Uterus (tissue), 3 donors: ENCODE measurements at regions not wholly inside any gene's neighbourhood (a gene's known extent, or its start where the extent isn't known, plus 50 kb on each side); places are given as distances from the start of the nearest gene placed in this dataset.
"Not testable (repeated sequence)": the region's sequence is repeated elsewhere in the genome, so short reads cannot be mapped to it uniquely, and the experiment has no call there.

Experiments
- DNase-seq, 2 donors: peaks; one replicate each; pipeline ENCODE4 v3.0.0-alpha.2; 2019 to 2020
- H3K27ac ChIP-seq, 2 donors: fragments of 200-600 bp; sonication (generic); 1 replicate in 1 of 2; 2 replicates in 1 of 2; pipeline ENCODE4 v1.5.1; 2016 to 2018
- H3K27me3 ChIP-seq, 2 donors: fragments of 200-600 bp; sonication (generic); one replicate each; pipeline ENCODE4 v1.5.1; 2018 to 2019; ENCODE audit warnings: control low read depth in 1 of 2
- H3K36me3 ChIP-seq, 2 donors: fragments of 200-600 bp; sonication (generic); one replicate each; pipeline ENCODE4 v1.5.1; 2019; ENCODE audit warnings: control low read depth in 1 of 2
- H3K4me1 ChIP-seq, 2 donors: fragments of 200-600 bp; sonication (generic); one replicate each; pipeline ENCODE4 v1.5.1; 2018 to 2019; ENCODE audit warnings: control low read depth in 1 of 2
- H3K4me3 ChIP-seq, 2 donors: fragments of 200-600 bp; sonication (generic); 1 replicate in 1 of 2; 2 replicates in 1 of 2; pipeline ENCODE4 v1.5.1; 2018 to 2019; ENCODE audit warnings: mild to moderate bottlenecking in 1 of 2
- H3K9me3 ChIP-seq, 2 donors: fragments of 200-600 bp; sonication (generic); one replicate each; pipeline ENCODE4 v1.5.1; 2019; ENCODE audit warnings: control low read depth in 1 of 2
- POLR2A ChIP-seq, 2 donors: fragments of 450-650 bp; IDR thresholded peaks; one replicate each; pipeline ENCODE4 v1.6.1; 2016; ENCODE audit warnings: antibody characterized with exemption in 2 of 2, mild to moderate bottlenecking in 1 of 2, moderate library complexity in 1 of 2
- intact Hi-C: fragments of 100-400 bp; cut with DNase I; formaldehyde crosslinking; loops from one replicate; pipeline ENCODE4 v1.15.1; 2023; ENCODE audit warnings: low total_unique reads
- TF ChIP-seq, protein P1 (sequence below), 4 experiments: fragments of 200-600 bp in 2 of 4; fragments of 450-650 bp in 2 of 4; sonication (generic) in 2 of 4; IDR thresholded peaks; one replicate each; pipeline ENCODE4 v1.5.1; 2016 to 2019; ENCODE audit warnings: antibody characterized with exemption in 4 of 4, mild to moderate bottlenecking in 2 of 4, moderate library complexity in 1 of 4
- donor health status: DM: yes; HTN: yes; CAD: no.

DNA sequence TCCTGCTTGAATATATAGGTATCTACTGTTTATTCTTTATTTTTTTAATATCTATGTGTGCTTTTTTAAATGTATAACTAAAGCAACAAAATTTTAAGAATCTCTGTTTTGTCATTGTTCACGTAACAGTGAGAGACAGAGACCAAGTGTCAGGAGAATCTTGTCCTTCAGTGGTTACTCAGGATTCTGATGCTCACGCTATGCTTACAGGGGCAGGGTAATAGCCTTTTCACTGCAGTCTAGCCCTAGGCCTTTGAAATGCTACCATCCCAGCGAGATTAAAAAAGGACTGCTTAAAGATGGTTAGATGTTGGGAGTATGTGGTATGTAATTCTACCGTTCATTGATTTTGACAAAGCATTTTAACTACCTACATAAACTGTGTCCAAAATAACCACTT lies 71.6 kb upstream of the EGFR start:
- Histone ChIP-seq H3K9me3 (no peaks in the 10 kb centered on the region), H3K4me1 (no peaks in the 10 kb centered on the region), H3K27me3 (no peaks in the 10 kb centered on the region), H3K36me3 (no peaks in the 10 kb centered on the region), H3K4me3 (no peak overlapping the region), H3K27ac (no peak overlapping the region)
- no peak for DNase-seq
- intact Hi-C loops: no loop called here
- TF ChIP-seq, protein P1, sequence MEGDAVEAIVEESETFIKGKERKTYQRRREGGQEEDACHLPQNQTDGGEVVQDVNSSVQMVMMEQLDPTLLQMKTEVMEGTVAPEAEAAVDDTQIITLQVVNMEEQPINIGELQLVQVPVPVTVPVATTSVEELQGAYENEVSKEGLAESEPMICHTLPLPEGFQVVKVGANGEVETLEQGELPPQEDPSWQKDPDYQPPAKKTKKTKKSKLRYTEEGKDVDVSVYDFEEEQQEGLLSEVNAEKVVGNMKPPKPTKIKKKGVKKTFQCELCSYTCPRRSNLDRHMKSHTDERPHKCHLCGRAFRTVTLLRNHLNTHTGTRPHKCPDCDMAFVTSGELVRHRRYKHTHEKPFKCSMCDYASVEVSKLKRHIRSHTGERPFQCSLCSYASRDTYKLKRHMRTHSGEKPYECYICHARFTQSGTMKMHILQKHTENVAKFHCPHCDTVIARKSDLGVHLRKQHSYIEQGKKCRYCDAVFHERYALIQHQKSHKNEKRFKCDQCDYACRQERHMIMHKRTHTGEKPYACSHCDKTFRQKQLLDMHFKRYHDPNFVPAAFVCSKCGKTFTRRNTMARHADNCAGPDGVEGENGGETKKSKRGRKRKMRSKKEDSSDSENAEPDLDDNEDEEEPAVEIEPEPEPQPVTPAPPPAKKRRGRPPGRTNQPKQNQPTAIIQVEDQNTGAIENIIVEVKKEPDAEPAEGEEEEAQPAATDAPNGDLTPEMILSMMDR (IDR thresholded peaks at IDR 0.05): no peak
- no peak for TF ChIP-seq POLR2A (IDR thresholded peaks at IDR 0.05)

DNA sequence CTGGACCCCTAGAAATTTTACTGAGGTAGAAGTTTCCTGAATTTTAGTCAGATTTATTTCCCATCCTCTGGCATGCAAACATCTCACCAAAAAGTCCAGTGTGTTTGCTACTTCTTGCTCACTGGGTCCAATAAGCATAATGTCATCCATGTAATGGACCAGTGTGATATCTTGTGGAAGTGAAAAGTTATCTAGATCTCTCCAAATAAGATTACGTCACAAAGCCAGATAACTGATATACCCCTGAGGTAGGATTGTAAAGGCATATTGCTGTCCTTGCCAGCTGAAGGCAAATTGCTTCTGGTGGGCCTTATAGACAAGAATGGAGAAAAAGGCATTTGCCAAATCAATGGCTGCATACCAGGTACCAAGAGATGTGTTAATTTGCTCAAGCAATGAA lies 69.3 kb upstream of the EGFR start:
- H3K4me1 ChIP-seq, H3K27ac ChIP-seq, H3K36me3 ChIP-seq, H3K9me3 ChIP-seq, H3K4me3 ChIP-seq, DNase-seq, intact Hi-C loops, H3K27me3 ChIP-seq: not testable (repeated sequence)

DNA sequence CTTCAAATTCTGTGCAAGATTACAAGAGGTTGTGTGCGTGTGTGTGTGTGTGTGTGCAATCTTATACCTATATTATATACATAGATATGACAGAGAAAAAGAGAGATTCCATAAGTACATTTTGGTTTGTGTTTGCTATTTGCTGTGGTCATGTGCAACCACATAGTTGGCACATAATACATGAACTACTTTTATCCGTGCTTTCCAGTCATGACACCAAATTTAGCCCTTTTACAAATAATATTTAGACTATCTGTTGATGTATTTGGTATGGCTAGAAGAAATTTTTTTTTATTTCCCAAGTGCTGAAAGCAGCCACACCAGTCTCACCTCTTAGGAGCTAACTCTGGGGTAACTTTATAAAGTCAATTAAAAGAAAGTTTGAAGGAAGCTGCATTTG lies 63.5 kb upstream of the EGFR start:
- no peak for TF ChIP-seq POLR2A (IDR thresholded peaks at IDR 0.05)
- TF ChIP-seq, protein P1 (IDR thresholded peaks at IDR 0.05): no peak
- intact Hi-C loops: no loop called here
- no peak for DNase-seq
- Histone ChIP-seq H3K27me3 (no peaks in the 10 kb centered on the region), H3K4me3 (no peak overlapping the region), H3K9me3 (no peaks in the 10 kb centered on the region), H3K27ac (no peak overlapping the region), H3K4me1 (no peaks in the 10 kb centered on the region), H3K36me3 (no peaks in the 10 kb centered on the region)

DNA sequence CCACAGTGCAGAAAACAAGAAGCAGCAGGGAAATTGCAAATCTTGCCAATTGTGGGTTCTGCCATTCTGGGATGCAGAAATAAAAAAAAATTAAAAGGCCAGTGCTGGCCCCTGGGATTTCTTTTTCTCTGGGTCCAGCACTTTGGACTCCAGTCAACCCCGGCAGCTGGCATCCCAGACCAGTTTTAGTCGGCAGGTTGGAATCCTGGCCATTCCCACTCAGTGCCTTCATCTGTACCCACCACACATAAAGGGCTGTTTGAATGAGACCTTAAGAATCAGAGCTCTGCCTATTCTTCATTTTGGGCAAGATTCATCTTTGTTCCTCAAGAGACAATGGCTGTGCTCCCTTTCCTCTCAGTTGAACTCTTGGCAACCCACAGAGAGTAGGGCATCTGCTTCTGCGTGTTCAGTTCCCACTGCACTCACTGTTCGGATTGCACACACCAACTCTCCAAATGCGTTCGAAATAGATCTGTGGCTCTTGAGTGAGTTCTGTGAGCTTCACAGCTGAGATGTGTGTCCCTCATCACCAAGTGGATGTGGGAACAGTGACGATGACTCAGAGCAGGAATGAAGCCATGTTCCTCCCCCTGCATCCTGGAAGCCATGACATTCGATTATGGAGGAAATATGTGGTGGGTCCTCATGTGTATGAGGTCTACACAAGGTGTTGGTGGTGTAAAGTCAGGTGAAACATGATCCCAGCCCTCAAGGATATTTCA lies 63.0 kb upstream of the EGFR start:
- Histone ChIP-seq H3K9me3 (no peaks in the 10 kb centered on the region), H3K4me3 (no peak overlapping the region), H3K27ac (no peak overlapping the region), H3K4me1 (no peaks in the 10 kb centered on the region), H3K27me3 (no peaks in the 10 kb centered on the region), H3K36me3 (no peaks in the 10 kb centered on the region)
- TF ChIP-seq POLR2A (IDR thresholded peaks at IDR 0.05): no peak
- TF ChIP-seq, protein P1 (IDR thresholded peaks at IDR 0.05): no peak
- no peak for DNase-seq
- intact Hi-C loops: no loop called here

DNA sequence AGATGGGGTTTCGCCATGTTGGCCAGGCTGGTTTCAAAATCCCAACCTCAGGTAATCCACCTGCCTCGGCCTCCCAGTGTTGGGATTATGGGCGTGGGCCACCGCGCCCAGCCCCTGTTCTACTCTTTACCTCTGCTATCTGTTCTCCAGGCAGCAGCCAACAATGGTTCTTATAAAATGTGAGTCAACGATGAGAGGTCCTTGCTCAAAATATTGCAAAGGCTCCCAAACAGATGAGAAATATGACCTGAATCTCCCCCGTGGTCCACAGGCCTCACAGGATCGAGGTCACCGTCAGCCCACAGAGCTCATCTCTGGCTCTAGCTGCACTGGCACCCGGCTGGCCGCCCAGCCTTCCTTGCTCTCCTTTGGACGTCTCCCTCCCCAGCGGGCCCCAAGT lies 62.0 kb upstream of the EGFR start:
- DNase-seq: no peak
- H3K4me1 ChIP-seq: no peaks in the 10 kb centered on the region
- H3K27me3 ChIP-seq: no peaks in the 10 kb centered on the region
- no peaks in the 10 kb centered on the region for H3K9me3 ChIP-seq
- TF ChIP-seq, protein P1 (IDR thresholded peaks at IDR 0.05): no peak
- TF ChIP-seq POLR2A (IDR thresholded peaks at IDR 0.05): no peak
- H3K27ac ChIP-seq: no peak overlapping the region
- no peaks in the 10 kb centered on the region for H3K36me3 ChIP-seq
- intact Hi-C loops: no loop called here
- H3K4me3 ChIP-seq: no peak overlapping the region

DNA sequence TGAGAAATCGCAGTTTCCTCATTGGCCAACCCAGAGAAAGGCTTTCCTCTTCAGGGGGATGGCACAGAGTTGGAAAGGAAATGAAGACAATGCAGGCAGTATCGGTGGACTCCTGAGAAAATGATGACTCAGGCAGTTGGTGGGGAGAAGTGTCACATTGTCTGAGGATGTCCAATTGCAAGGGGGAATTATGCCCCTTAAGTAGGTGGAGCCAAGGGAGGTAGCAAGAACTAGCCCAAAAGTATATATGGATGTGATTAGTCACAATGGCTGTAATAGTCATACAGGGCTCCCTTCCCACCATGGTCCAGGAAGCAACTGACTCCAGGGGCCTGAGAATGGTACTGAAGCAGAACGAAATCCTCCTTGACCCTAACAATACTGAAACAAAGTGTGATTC lies 58.3 kb upstream of the EGFR start:
- Histone ChIP-seq H3K9me3 (no peaks in the 10 kb centered on the region), H3K27ac (no peak overlapping the region), H3K27me3 (no peaks in the 10 kb centered on the region), H3K36me3 (no peaks in the 10 kb centered on the region), H3K4me1 (no peaks in the 10 kb centered on the region), H3K4me3 (no peak overlapping the region)
- TF ChIP-seq, protein P1 (IDR thresholded peaks at IDR 0.05): no peak
- no peak for TF ChIP-seq POLR2A (IDR thresholded peaks at IDR 0.05)
- intact Hi-C loops: no loop called here
- DNase-seq: no peak
